ENCODE measurements at regions not wholly inside any gene's neighbourhood (a gene's known extent, or its start where the extent isn't known, plus 50 kb on each side); places are given as distances from the start of the nearest gene placed in this dataset.

GRCh38 chr2:138106606-138107005, 142.3 kb downstream of the HNMT start:
- no peak for DNase-seq

DNA sequence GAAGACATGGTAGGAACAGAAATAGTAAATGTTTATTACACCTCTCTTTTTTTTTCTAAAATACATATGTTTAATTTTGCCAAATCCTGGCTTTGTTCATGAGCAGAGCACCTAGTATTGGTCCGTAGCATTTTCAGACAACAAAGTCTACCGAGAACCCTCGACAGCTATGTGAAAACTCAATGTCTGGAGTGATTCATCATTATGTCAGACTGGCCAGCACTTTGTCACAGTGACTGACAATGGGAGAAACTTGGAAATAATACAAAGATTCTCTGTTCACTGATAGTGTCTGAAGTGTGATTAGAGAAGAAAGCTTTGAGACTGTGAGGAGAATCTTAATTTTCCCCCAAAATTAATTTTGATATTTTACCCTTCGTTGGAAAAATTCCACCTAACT, 143.0 kb downstream of the HNMT start:
- DNase-seq, result no peak

DNA sequence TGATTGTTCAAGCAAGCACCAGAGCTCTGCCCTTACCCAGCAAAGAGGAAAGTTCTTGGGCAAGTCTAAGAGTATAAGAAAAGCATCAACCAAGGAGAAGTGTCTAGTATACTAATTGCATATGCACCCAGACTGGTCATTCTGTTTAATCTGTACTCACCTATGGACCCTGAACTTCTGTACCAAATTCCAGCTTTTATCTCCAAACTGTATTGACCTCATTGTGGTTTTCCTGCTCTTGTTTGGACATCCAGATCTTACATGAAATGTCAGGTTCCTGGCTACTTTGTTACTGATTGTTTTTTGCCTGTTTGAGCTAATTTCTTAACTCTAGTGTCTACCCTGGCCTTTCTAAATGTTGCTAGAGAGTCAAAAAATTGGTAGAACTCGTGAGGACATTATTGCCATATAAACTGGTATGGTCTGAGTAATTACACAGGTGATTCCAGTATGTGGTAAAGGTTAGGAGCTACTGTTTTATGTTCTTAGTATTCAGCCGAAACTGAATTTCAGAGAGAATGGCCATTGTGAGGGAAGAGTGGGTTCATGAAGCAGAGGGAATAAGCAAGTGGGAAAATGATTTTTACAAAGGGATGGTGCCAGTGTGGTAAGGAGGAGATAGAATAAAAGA, 146.3 kb downstream of the HNMT start:
- no peak for DNase-seq

DNA sequence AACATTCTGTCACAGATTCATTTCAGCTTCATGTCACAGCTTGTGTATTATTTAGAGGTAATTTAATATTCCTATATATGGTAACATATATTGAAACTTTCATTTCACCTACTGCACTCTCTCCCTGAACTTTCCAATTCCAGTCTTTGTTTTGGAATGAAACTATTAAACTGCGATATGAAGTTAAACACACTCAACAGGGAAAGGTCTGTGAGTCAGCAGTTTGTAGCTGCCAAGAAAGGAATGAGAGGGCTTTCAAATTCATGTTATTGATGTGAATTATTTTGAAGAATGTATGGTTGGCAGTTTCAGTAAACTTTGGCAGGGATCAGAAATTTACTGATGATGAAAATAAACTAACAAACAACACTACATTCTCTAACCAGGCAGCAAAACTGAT, 148.3 kb downstream of the HNMT start:
- no peak for DNase-seq

DNA sequence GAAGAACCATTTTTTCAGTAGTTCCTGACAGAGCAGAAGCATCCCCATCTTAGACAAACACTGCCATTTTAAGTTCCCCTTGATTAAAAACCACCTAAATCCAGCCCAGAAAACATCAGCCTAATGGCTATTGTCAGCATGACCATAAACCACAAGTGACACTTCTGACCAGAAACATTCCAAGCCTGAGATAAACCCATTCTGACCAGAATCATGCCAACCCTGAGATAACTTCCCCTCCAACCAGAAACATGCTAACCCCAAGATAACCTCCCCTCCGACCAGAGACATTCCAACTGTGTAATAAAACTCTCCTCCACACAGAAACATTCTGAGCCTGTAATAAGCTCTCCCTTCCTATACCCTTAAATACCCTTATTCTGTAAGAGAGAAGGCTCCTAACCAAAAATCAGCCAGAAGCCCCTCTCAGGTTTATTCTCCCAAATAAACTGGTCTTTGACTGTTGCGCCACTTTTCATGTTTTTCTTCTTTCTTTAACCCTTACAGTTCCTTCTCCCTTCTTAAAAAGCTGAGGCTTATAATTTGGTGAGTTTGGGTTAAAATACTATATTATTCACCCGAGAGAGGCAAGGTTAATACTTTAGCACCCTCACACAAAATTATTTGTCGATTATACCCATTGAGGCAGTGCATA, 149.7 kb downstream of the HNMT start:
- no peak for DNase-seq

DNA sequence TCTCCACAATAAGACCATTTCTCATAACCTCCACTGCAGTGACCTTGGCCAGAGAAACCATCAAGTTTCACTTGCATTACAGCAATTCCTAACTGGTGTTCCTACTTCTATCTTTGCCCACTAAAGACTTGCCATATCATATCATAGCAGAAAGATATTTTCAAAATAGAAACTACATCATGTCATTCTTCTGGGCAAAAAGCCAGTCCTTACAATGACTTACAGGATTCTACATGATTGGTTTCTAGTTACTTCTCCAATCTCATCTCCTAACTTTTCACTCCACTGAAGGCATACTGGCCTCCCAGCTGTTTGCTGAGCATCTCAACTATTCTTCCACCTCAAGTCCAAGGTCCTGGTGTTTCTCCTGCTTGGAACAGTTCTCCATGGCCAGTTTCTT, 151.4 kb downstream of the HNMT start:
- DNase-seq, result no peak

DNA sequence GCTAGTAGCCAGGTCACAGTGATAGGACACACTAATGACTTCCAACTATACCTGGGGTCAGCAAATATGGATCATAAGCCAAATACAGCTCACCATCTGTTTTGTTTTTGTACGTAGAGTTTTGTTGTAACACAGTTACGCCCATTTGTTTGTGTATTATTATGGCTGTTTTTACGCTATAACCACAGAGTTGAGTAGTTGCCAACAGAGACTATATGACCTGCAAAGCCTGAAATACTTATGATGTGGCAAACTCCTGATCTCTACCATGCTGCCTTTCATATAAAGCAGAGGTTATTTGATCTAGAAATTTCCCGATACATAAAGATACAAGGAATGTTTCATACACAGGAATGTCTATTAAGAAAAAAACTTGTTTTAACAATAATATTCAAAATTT, 152.2 kb downstream of the HNMT start:
- DNase-seq, result no peak

GRCh38 chr2:138121666-138122661, 157.7 kb downstream of the HNMT start:
- no peak for DNase-seq

- DNase-seq, result no peak
These were observed 158.6 kb downstream of the HNMT start for GRCh38 chr2:138122891-138123290.

GRCh38 chr2:138123741-138124140, 159.5 kb downstream of the HNMT start:
- no peak for DNase-seq

DNA sequence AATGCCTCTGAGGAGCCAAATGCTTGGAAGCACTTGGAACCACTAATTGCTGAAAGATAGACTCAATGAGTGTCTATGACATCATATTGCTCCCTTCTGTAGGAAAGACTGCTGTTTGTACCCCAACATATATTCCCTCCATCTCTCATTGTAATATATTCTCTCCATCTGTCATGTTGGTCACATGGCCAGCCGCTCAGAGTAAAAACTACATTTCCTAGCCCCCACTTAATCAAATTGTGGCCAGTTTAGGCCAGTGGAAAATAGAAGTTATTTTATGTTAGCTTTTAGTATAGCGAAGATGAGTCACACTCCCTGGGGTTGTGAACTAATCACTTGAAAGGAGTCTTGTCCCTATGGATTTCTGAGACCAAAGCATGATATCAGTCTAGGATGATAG, 160.2 kb downstream of the HNMT start:
- no peak for DNase-seq

GRCh38 chr2:138125306-138126288, 161.3 kb downstream of the HNMT start:
- no peak for DNase-seq

- DNase-seq, result no peak
These were observed 167.8 kb downstream of the HNMT start for GRCh38 chr2:138132108-138132507.

GRCh38 chr2:138137949-138138348, 173.7 kb downstream of the HNMT start:
- no peak for DNase-seq

GRCh38 chr2:138147796-138148195, 183.5 kb downstream of the HNMT start:
- DNase-seq, result no peak

DNA sequence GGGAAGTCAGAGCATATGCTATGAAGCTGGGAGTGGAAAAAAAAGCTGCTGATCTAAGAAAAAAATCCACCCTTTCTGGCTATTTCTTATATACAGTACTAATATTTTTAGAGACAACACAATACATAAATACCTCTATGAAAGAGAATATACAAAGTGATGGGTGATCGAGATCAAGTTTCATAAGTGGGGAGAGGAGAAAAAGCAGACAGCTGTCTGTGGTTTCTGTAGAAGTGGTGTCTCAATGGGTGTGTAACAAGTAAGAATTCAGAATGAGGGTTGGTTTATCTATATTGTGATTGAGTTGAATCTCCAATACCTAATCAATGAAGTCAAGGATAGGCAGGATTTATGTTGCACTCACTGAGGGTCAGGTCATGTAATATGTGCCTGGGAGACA, 191.0 kb downstream of the HNMT start:
- DNase-seq, result no peak

DNA sequence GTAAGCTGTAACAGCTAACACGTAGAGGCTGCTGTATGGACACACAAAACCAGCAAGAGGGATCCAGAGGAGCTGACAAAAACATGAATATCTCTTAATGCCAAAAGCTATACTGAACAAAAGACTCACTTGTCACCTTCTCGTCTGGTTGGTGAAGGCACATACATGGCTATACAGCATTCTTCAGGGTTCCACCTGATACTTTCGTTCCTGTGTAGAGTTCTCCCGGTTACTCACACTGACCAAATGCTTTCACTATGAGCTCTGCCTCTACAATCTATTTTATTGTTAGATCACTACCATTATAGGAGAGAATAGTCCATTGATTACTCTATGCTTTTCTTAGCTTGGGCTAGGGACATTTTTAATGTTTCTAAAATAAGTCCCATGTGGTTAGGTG, 193.1 kb downstream of the HNMT start:
- no peak for DNase-seq

DNA sequence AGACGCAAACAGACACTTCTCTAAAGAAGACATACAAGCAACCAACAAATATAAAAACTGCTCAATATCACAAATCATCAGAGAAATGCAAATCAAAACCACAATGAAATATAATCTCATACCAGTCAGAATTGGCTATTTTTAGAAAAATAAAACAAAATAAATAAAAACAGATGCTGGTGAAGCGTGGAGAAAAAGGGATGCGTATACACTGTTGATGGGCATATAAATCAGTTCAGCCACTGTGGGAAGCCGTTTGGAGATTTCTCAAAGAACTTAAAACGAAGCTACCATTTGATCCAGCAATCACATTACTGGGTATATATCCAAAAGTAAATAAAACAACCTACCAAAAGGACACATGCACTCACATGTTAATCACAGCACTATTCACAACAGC, 206.2 kb downstream of the HNMT start:
- DNase-seq, result no peak

DNA sequence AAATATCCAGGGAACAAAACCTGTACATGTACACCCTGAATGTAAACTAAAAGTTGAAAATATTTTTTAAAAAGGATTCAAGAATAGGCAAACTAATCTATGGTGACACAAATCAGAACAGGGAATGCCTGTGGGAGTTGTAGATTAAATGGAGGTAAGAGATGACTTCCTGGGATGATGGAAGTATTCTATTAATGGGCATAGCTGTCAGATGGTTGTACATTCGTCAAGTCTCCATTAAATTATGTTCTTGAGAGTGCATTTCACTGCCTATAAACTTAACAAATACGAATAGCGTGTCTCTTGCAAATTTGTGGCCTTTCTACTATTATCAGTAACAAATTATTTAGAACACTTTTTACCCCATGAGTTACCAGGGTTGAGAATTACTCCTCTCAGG, 207.0 kb downstream of the HNMT start:
- DNase-seq, result no peak

DNA sequence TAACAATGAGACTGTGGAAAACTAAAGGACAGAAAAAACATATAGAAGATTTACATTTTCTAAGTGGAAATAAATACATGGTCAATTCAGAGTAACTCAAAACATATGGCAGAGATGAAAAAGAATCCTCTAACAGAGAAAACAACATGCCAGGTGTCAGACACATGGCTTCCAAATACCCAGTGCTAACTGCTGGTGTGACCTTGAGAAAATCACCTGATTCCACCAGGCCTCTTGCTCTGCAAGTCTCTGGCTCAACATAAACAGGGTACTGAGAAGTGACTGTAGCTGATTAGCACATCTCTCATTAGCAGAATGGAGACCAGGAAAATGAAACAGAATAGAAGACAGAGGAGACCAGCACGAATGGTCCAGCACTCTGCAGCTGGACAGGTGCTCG, 210.8 kb downstream of the HNMT start:
- no peak for DNase-seq

DNA sequence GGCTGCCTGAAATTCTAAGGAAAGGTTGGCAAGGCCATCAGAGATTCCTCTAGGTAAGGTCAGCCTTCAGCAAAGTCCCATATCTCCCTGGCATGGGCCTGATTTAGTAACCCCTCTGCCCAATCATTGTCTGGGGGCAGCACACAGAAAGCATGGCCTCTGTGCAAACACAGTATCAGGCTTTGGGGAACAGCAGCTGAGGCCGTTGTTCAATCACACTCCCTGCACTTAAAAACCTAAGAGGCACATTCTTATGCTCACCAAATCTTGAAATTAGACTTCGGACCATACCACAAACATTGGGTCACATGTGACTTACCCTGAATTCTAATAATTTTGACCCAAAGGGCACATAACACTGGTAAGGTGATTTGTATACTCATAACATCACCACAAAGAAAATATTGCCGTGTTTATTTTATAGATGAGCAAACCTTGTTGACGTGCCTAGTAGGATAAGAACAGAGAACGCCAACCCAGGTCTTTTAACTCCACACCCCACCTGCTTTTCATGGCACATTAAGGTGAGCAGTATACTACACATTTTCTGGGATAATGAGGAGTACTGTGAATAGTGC, 212.7 kb downstream of the HNMT start:
- no peak for DNase-seq

- no peak for DNase-seq
These were observed 213.4 kb downstream of the HNMT start for GRCh38 chr2:138177693-138178092.

Measured in NCI-H1694 (cell line).